GM20000 (cell line): ENCODE measurements at regions not wholly inside any gene's neighbourhood (a gene's known extent, or its start where the extent isn't known, plus 50 kb on each side); places are given as distances from the start of the nearest gene placed in this dataset.
"Not testable (repeated sequence)": the region's sequence is repeated elsewhere in the genome, so short reads cannot be mapped to it uniquely, and the experiment has no call there.

ENCODE experiments used
- DNase-seq: peaks from one replicate; pipeline ENCODE4 v3.0.0; 2012; ENCODE audit warnings: low spot score
- CTCF ChIP-seq: IDR thresholded peaks from 2 replicates; pipeline ENCODE4 v1.5.1; 2012; ENCODE audit warnings: mild to moderate bottlenecking, control low read depth; ENCODE audit errors: extremely low read depth, missing control alignments

GRCh38 chr2:167572883-167573619 lies 674.3 kb downstream of the STK39 start:
- no peak for DNase-seq
- no peak for TF ChIP-seq CTCF

- no peak for TF ChIP-seq CTCF
- DNase-seq = no peak
Observed at GRCh38 chr2:167570370-167570769, 677.0 kb downstream of the STK39 start.

DNA sequence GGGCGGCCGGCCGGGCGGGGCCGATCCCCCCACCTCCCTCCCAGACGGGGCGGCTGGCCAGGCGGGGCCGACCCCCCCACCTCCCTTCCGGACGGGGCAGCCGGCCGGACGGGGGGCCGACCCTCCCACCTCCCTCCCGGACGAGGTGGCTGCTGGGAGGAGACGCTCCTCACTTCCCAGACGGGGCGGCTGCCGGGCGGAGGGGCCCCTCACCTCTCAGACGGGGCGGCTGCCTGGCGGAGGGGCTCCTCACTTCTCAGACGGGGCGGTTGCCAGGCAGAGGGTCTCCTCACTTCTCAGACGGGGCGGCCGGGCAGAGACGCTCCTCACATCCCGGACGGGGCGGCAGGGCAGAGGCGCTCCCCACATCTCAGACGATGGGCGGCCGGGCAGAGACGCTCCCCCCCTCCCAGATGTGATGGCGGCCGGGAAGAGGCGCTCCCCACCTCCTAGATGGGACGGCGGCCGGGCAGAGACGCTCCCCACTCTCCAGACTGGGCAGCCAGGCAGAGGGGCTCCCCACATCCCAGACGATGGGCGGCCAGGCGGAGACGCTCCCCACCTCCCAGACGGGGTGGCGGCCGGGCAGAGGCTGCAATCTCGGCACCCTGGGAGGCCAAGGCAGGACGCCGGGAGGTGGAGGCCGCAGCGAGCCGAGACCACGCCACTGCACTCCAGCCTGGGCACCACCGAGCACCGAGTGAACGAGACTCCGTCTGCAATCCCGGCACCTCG lies 675.8 kb downstream of the XIRP2 start:
- not testable (repeated sequence) for DNase-seq

DNA sequence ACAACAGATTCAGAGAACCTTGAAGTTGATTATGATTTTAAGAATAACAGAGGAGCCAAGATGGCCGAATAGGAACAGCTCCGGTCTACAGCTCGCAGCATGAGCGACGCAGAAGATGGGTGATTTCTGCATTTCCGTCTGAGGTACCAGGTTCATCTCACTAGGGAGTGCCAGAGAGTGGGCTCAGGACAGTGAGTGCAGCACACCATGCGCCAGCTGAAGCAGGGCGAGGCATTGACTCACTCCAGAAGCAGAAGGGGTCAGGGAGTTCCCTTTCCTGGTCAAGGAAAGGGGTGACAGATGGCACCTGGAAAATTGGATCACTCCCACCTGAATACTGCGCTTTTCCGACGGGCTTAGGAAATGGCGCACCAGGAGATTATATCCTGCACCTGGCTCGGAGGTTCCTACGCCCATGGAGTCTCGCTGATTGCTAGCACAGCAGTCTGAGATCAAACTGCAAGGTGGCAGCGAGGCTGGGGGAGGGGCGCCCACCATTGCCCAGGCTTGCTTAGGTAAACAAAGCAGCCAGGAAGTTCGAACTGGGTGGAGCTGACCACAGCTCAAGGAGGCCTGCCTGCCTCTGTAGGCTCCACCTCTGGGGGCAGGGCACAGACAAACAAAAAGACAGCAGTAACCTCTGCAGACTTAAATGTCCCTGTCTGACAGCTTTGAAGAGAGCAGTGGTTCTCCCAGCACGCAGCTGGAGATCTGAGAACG lies 670.2 kb downstream of the XIRP2 start:
- not testable (repeated sequence) for DNase-seq

- TF ChIP-seq CTCF = no peak
- DNase-seq = no peak
Observed at GRCh38 chr2:167555098-167555720, 666.9 kb downstream of the XIRP2 start.

GRCh38 chr2:167553635-167554034 lies 665.4 kb downstream of the XIRP2 start:
- no peak for DNase-seq
- TF ChIP-seq CTCF = no peak

GRCh38 chr2:167551416-167551815 lies 663.1 kb downstream of the XIRP2 start:
- TF ChIP-seq CTCF = no peak
- no peak for DNase-seq

- DNase-seq = peak; percentile 14
- peak; percentile 18 for TF ChIP-seq CTCF
Observed at GRCh38 chr2:167550448-167550847, 662.2 kb downstream of the XIRP2 start.
